Cardiac fibroblast (primary cell): ENCODE measurements at regions not wholly inside any gene's neighbourhood (a gene's known extent, or its start where the extent isn't known, plus 50 kb on each side); places are given as distances from the start of the nearest gene placed in this dataset.

Source experiments
- DNase-seq, 2 donors: peaks; one replicate each; pipeline versions ENCODE4 v3.0.0 to v3.0.0-alpha.2; 2010; ENCODE audit warnings: low read depth in 2 of 2
- H3K4me3 ChIP-seq, 2 donors: replicated peaks in 1 of 2; 1 replicate in 1 of 2; 2 replicates in 1 of 2; pipeline ENCODE4 v1.5.1; 2011; ENCODE audit warnings: low read depth in 2 of 2, low read length in 2 of 2, mild to moderate bottlenecking in 2 of 2, moderate library complexity in 1 of 2
- CTCF ChIP-seq: IDR thresholded peaks from one replicate; pipeline ENCODE4 v1.5.1; 2011; ENCODE audit warnings: low read depth, mild to moderate bottlenecking, low read length, inconsistent platforms

GRCh38 chr17:12522743-12523183, 142.9 kb upstream of the MYOCD start:
- DNase-seq, result peak; percentile 28 to 51
- no peak for TF ChIP-seq CTCF

GRCh38 chr17:12523244-12523643, 142.4 kb upstream of the MYOCD start:
- TF ChIP-seq CTCF, result no peak
- no peak overlapping the region for H3K4me3 ChIP-seq

More at GRCh38 chr17:12522743-12523183, 142.9 kb upstream of the MYOCD start:
- H3K4me3 ChIP-seq, result no peak overlapping the region

GRCh38 chr17:12528036-12528435, 137.7 kb upstream of the MYOCD start:
- TF ChIP-seq CTCF, result no peak
- no peak overlapping the region for H3K4me3 ChIP-seq
- DNase-seq, result no peak

More at GRCh38 chr17:12523244-12523643, 142.4 kb upstream of the MYOCD start:
- no peak for DNase-seq

GRCh38 chr17:12530161-12530560, 135.5 kb upstream of the MYOCD start:
- H3K4me3 ChIP-seq, result no peak overlapping the region
- DNase-seq, result no peak
- TF ChIP-seq CTCF, result no peak

GRCh38 chr17:12536021-12536420, 129.7 kb upstream of the MYOCD start:
- no peak overlapping the region for H3K4me3 ChIP-seq
- no peak for DNase-seq
- TF ChIP-seq CTCF, result no peak

- peak in 1 of 2 donors; percentile 68 for DNase-seq
- no peak for TF ChIP-seq CTCF
- no peak overlapping the region for H3K4me3 ChIP-seq
Observed at GRCh38 chr17:12536472-12536871, 129.2 kb upstream of the MYOCD start.

GRCh38 chr17:12537436-12537835, 128.3 kb upstream of the MYOCD start:
- DNase-seq, result no peak
- no peak overlapping the region for H3K4me3 ChIP-seq
- TF ChIP-seq CTCF, result no peak
